H1 (cell line): ENCODE measurements at regions not wholly inside any gene's neighbourhood (a gene's known extent, or its start where the extent isn't known, plus 50 kb on each side); places are given as distances from the start of the nearest gene placed in this dataset.
A peak's percentile ranks its signal among the peaks of the same experiment; 100 is the strongest.
"Not testable (repeated sequence)": the region's sequence is repeated elsewhere in the genome, so short reads cannot be mapped to it uniquely, and the experiment has no call there.

ENCODE experiments used
- CTCF ChIA-PET: fragments of 300-600 bp; sonication (Branson Sonifier 250); formaldehyde crosslinking; loops from one replicate; lab custom pipeline; 2021; ENCODE audit not compliant: partially characterized antibody; lab: Charles Lee
- POLR2A ChIA-PET: fragments of 300-600 bp; sonication (Branson Sonifier 250); formaldehyde crosslinking; loops from one replicate; lab custom pipeline; 2021; ENCODE audit warnings: inconsistent platforms; ENCODE audit not compliant: partially characterized antibody; lab: Charles Lee
- DNase-seq, 2 experiments: peaks; one replicate each; pipeline versions ENCODE4 v3.0.0 to v3.0.0-alpha.2; 2010 to 2022; ENCODE audit warnings: low spot score in 2 of 2, low read depth in 1 of 2, mixed read lengths in 1 of 2
- FAIRE-seq: peaks from 2 replicates; lab custom pipeline; 2011; peaks lifted over from hg19 to GRCh38; lab: Jason Lieb, UNC
- H2AFZ ChIP-seq: 2 replicates; pipeline ENCODE4 v1.8.1; 2012; ENCODE audit warnings: low read length, inconsistent platforms
- H2AK5ac ChIP-seq: 2 replicates; pipeline ENCODE4 v1.6.1; 2013; ENCODE audit warnings: low read depth, low read length
- H2BK120ac ChIP-seq: replicated peaks from 2 replicates; pipeline ENCODE3; 2013; ENCODE audit warnings: low read depth, low read length, inconsistent platforms
- H2BK12ac ChIP-seq: 2 replicates; pipeline ENCODE4 v1.6.1; 2013; ENCODE audit warnings: low read depth, low read length
- H2BK15ac ChIP-seq: 2 replicates; pipeline ENCODE4 v1.6.1; 2013; ENCODE audit warnings: low read length
- H2BK20ac ChIP-seq: 2 replicates; pipeline ENCODE4 v1.6.1; 2013; ENCODE audit warnings: low read length
- H2BK5ac ChIP-seq: 2 replicates; pipeline ENCODE4 v1.6.1; 2013; ENCODE audit warnings: low read depth, low read length
- H3K14ac ChIP-seq: 2 replicates; pipeline ENCODE4 v1.6.1; 2013; ENCODE audit warnings: inconsistent platforms; ENCODE audit not compliant: insufficient read length
- H3K18ac ChIP-seq: 2 replicates; pipeline ENCODE4 v1.6.1; 2013; ENCODE audit warnings: low read length; ENCODE audit errors: extremely low read depth
- H3K23ac ChIP-seq: 2 replicates; pipeline ENCODE4 v1.6.1; 2013; ENCODE audit warnings: inconsistent platforms; ENCODE audit not compliant: insufficient read length
- H3K23me2 ChIP-seq: 2 replicates; pipeline ENCODE4 v1.6.1; 2013; ENCODE audit warnings: low read depth, low read length
- H3K27ac ChIP-seq: 2 replicates; pipeline ENCODE4 v1.6.1; 2011; ENCODE audit warnings: low read depth, low read length, inconsistent platforms
- H3K27me3 ChIP-seq, 4 experiments: replicated peaks in 1 of 4; 1 replicate in 1 of 4; 2 replicates in 3 of 4; pipeline versions ENCODE4 v1.6.1 to v1.8.1; 2011 to 2013; ENCODE audit warnings: low read length in 3 of 4, mild to moderate bottlenecking in 3 of 4, inconsistent platforms in 2 of 4, mixed read lengths in 2 of 4, moderate library complexity in 1 of 4; ENCODE audit not compliant: control insufficient read depth in 3 of 4, insufficient read depth in 3 of 4; ENCODE audit errors: extremely low read depth in 1 of 4
- H3K36me3 ChIP-seq, 4 experiments: 2 replicates each; pipeline versions ENCODE4 v1.6.1 to v1.8.1; 2011 to 2013; ENCODE audit warnings: mild to moderate bottlenecking in 4 of 4, low read length in 3 of 4, moderate library complexity in 2 of 4, control low read depth in 1 of 4, inconsistent platforms in 1 of 4; ENCODE audit not compliant: insufficient read depth in 4 of 4, control insufficient read depth in 2 of 4
- H3K4ac ChIP-seq: replicated peaks from 2 replicates; pipeline ENCODE3; 2013; ENCODE audit warnings: low read length, low read depth, mixed read lengths, inconsistent platforms; ENCODE audit not compliant: insufficient read length
- H3K4me1 ChIP-seq, 4 experiments: replicated peaks in 1 of 4; 1 replicate in 1 of 4; 2 replicates in 3 of 4; pipeline versions ENCODE4 v1.6.1 to v1.8.1; 2011 to 2013; ENCODE audit warnings: low read length in 3 of 4, inconsistent platforms in 2 of 4, mixed read lengths in 1 of 4; ENCODE audit not compliant: insufficient read depth in 4 of 4, control insufficient read depth in 3 of 4
- H3K4me2 ChIP-seq, 2 experiments: 2 replicates each; pipeline versions ENCODE4 v1.6.1 to v1.8.1; 2011 to 2013; ENCODE audit warnings: low read depth in 2 of 2, low read length in 2 of 2, control low read depth in 1 of 2, inconsistent platforms in 1 of 2, mild to moderate bottlenecking in 1 of 2; ENCODE audit not compliant: insufficient read depth in 1 of 2
- H3K4me3 ChIP-seq, 4 experiments: fragments of 200-600, 300-600 bp in 1 of 4; sonication (generic), shearing (Covaris generic), sonication (Bioruptor Twin) in 1 of 4; 2 replicates each; pipeline versions ENCODE4 v1.5.1 to v1.8.1; 2011 to 2016; ENCODE audit warnings: low read length in 4 of 4, low read depth in 3 of 4, control low read depth in 2 of 4, inconsistent platforms in 2 of 4, mild to moderate bottlenecking in 2 of 4, mixed read lengths in 1 of 4, moderate library complexity in 1 of 4; ENCODE audit not compliant: insufficient read depth in 2 of 4; ENCODE audit errors: extremely low read depth in 1 of 4
- H3K56ac ChIP-seq: replicated peaks from 2 replicates; pipeline ENCODE3; 2013; ENCODE audit warnings: low read depth, mild to moderate bottlenecking, mixed read lengths, low read length, inconsistent platforms; ENCODE audit not compliant: insufficient read length
- H3K79me1 ChIP-seq: 2 replicates; pipeline ENCODE4 v1.6.1; 2013; ENCODE audit warnings: low read depth, low read length, control low read depth
- H3K79me2 ChIP-seq, 2 experiments: 2 replicates each; pipeline versions ENCODE4 v1.6.1 to v1.8.1; 2012 to 2013; ENCODE audit warnings: low read length in 2 of 2, mild to moderate bottlenecking in 2 of 2, inconsistent platforms in 1 of 2; ENCODE audit not compliant: insufficient read depth in 2 of 2, control insufficient read depth in 1 of 2
- H3K9ac ChIP-seq, 4 experiments: replicated peaks in 1 of 4; 1 replicate in 1 of 4; 2 replicates in 3 of 4; pipeline versions ENCODE4 v1.6.1 to v1.8.1; 2011 to 2013; ENCODE audit warnings: low read depth in 3 of 4, low read length in 3 of 4, control low read depth in 2 of 4, mild to moderate bottlenecking in 2 of 4, moderate library complexity in 2 of 4, inconsistent platforms in 1 of 4; ENCODE audit errors: extremely low read depth in 1 of 4
- H3K9me3 ChIP-seq, 2 experiments: 2 replicates each; pipeline versions ENCODE4 v1.6.1 to v1.8.1; 2012 to 2013; ENCODE audit warnings: mild to moderate bottlenecking in 2 of 2, moderate library complexity in 2 of 2, control low read depth in 1 of 2, inconsistent platforms in 1 of 2, low read depth in 1 of 2, low read length in 1 of 2, mixed read lengths in 1 of 2; ENCODE audit not compliant: insufficient read depth in 2 of 2
- H4K20me1 ChIP-seq, 2 experiments: replicated peaks in 1 of 2; 2 replicates each; pipeline versions ENCODE3 to v1.8.1; 2011 to 2013; ENCODE audit warnings: inconsistent platforms in 2 of 2, low read length in 2 of 2, mild to moderate bottlenecking in 1 of 2; ENCODE audit not compliant: insufficient read depth in 2 of 2, control insufficient read depth in 1 of 2
- H4K5ac ChIP-seq: 2 replicates; pipeline ENCODE4 v1.6.1; 2013; ENCODE audit warnings: low read length, low read depth, mixed read lengths, inconsistent platforms; ENCODE audit not compliant: insufficient read length
- H4K8ac ChIP-seq: 2 replicates; pipeline ENCODE4 v1.8.0; 2013; ENCODE audit warnings: mild to moderate bottlenecking, moderate library complexity, low read length, inconsistent platforms; ENCODE audit not compliant: insufficient read depth; ENCODE audit errors: extremely low read depth
- H4K91ac ChIP-seq: replicated peaks from 2 replicates; pipeline ENCODE3; 2013; ENCODE audit warnings: low read length, mixed read lengths, inconsistent platforms; ENCODE audit not compliant: insufficient read length
- WGBS, 2 experiments: shearing (Covaris generic) in 1 of 2; methylation state at CpG; one replicate each; pipeline versions ENCODE4 v1.1.6 to v1.1.7; 2013 to 2015; ENCODE audit warnings: low lambda C conversion rate in 2 of 2, mixed read lengths in 2 of 2, inconsistent platforms in 1 of 2, low coverage in 1 of 2, missing lambda C conversion rate in 1 of 2; ENCODE audit not compliant: insufficient replicate concordance in 2 of 2, insufficient coverage in 1 of 2, insufficient read length in 1 of 2; ENCODE audit errors: extremely low coverage in 1 of 2, missing lambda C conversion rate in 1 of 2; 5-methylcytosine and 5-hydroxymethylcytosine counted together

GRCh38 chr7:35956988-35957387, 156.1 kb downstream of the SEPTIN7 start:
- H3K27me3 ChIP-seq, H3K36me3 ChIP-seq, H3K23ac ChIP-seq, H3K9ac ChIP-seq, H2BK5ac ChIP-seq, H3K18ac ChIP-seq, H3K79me1 ChIP-seq, CTCF ChIA-PET, H3K27ac ChIP-seq, H3K14ac ChIP-seq, H3K4ac ChIP-seq, H3K56ac ChIP-seq, H2AK5ac ChIP-seq, H2BK20ac ChIP-seq, H4K8ac ChIP-seq, H2BK15ac ChIP-seq, H3K79me2 ChIP-seq, H2BK120ac ChIP-seq, H3K4me2 ChIP-seq, H4K91ac ChIP-seq, H2BK12ac ChIP-seq, H3K4me1 ChIP-seq, H4K5ac ChIP-seq, H3K9me3 ChIP-seq, H4K20me1 ChIP-seq, H3K23me2 ChIP-seq, FAIRE-seq, POLR2A ChIA-PET, DNase-seq, H3K4me3 ChIP-seq, H2AFZ ChIP-seq: not testable (repeated sequence)
- 97% methylated on average over 3 of the region's 3 CpGs; no CpG with 5 or more reads in 1 of the 2 experiments for WGBS, 2 experiments

GRCh38 chr7:35961260-35961659, 160.4 kb downstream of the SEPTIN7 start:
- H2BK5ac ChIP-seq, H3K23ac ChIP-seq, H2BK120ac ChIP-seq, H3K14ac ChIP-seq, H2BK12ac ChIP-seq, H3K27ac ChIP-seq, H3K4me2 ChIP-seq, H3K18ac ChIP-seq, H2AK5ac ChIP-seq, H4K8ac ChIP-seq, H3K9ac ChIP-seq, H3K4me3 ChIP-seq, H3K56ac ChIP-seq, H4K5ac ChIP-seq, H3K9me3 ChIP-seq, H3K36me3 ChIP-seq, H3K4me1 ChIP-seq, H2AFZ ChIP-seq, H3K4ac ChIP-seq, CTCF ChIA-PET, H4K20me1 ChIP-seq, H3K27me3 ChIP-seq, H3K79me2 ChIP-seq, H3K23me2 ChIP-seq, H2BK20ac ChIP-seq, H2BK15ac ChIP-seq, POLR2A ChIA-PET, H4K91ac ChIP-seq, DNase-seq, H3K79me1 ChIP-seq: not testable (repeated sequence)
- WGBS, 2 experiments, result 72% methylated on average over 3 of the region's 3 CpGs; no CpG with 5 or more reads in 1 of the 2 experiments
- peak; percentile 65 for FAIRE-seq
